ENCODE measurements at regions not wholly inside any gene's neighbourhood (a gene's known extent, or its start where the extent isn't known, plus 50 kb on each side); places are given as distances from the start of the nearest gene placed in this dataset.

- Mint-ChIP-seq H3K4me1 (peaks cover 32% of the 10 kb centered on the region), H3K36me3 (ENCODE audit: low read depth) (no peaks in the 10 kb centered on the region), H3K4me3 (peak overlapping the region in 1 of 3 experiments; percentile 41), H3K27me3 (ENCODE audit: low read depth) (no peaks in the 10 kb centered on the region), H3K9me3 (no peaks in the 10 kb centered on the region), H3K27ac (peak overlapping the region in 2 of 3 experiments; percentile 76 to 79)
- TF ChIP-seq CTCF (IDR thresholded peaks at IDR 0.05; ENCODE audit: unreplicated experiment in 3 of 3), result no peak
These were observed 113.1 kb upstream of the BLID start for GRCh38 chr11:122229078-122229477.

GRCh38 chr11:122226810-122227379 is 110.9 kb upstream of the BLID start:
- H3K4me1 Mint-ChIP-seq, result peaks cover 34% of the 10 kb centered on the region
- H3K36me3 Mint-ChIP-seq (ENCODE audit: low read depth), result no peaks in the 10 kb centered on the region
- no peaks in the 10 kb centered on the region for H3K27me3 Mint-ChIP-seq (ENCODE audit: low read depth)
- H3K9me3 Mint-ChIP-seq, result no peaks in the 10 kb centered on the region
- H3K27ac Mint-ChIP-seq, result peak overlapping the region in 1 of 3 experiments; percentile 27
- H3K4me3 Mint-ChIP-seq, result no peak overlapping the region
- TF ChIP-seq CTCF (IDR thresholded peaks at IDR 0.05; ENCODE audit: unreplicated experiment in 3 of 3), result no peak

DNA sequence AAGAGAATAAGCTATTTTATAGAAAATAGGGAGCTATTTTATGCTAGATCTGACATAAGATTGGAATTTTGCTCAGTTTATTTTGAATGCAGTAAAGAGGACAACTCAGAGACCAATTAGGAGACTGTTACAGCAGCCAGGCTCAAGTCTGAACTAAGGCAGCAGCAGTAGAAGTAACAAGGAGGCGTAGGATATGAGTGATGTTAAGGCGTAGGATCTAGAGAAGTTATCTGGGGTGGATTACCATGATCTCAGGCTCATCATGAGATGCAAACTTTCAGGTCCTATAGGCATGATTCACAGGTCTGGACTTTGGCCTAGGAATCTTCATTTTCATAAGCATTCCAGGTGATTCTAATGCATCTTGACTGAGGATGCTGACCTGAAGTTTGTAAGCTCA is 108.9 kb upstream of the BLID start:
- no peaks in the 10 kb centered on the region for H3K9me3 Mint-ChIP-seq
- no peak overlapping the region for H3K4me3 Mint-ChIP-seq
- H3K27ac Mint-ChIP-seq, result peak overlapping the region in 2 of 3 experiments; percentile 52 to 53
- no peak for TF ChIP-seq CTCF (IDR thresholded peaks at IDR 0.05; ENCODE audit: unreplicated experiment in 3 of 3)
- no peaks in the 10 kb centered on the region for H3K36me3 Mint-ChIP-seq (ENCODE audit: low read depth)
- no peaks in the 10 kb centered on the region for H3K27me3 Mint-ChIP-seq (ENCODE audit: low read depth)
- peaks cover 38% of the 10 kb centered on the region for H3K4me1 Mint-ChIP-seq

GRCh38 chr11:122220321-122220720 is 104.3 kb upstream of the BLID start:
- Mint-ChIP-seq H3K27ac (peak overlapping the region in 2 of 3 experiments; percentile 0 to 10), H3K27me3 (ENCODE audit: low read depth) (no peaks in the 10 kb centered on the region), H3K4me3 (no peak overlapping the region), H3K36me3 (ENCODE audit: low read depth) (no peaks in the 10 kb centered on the region), H3K9me3 (no peaks in the 10 kb centered on the region), H3K4me1 (peaks cover 33% of the 10 kb centered on the region)
- TF ChIP-seq CTCF (IDR thresholded peaks at IDR 0.05; ENCODE audit: unreplicated experiment in 3 of 3), result no peak

DNA sequence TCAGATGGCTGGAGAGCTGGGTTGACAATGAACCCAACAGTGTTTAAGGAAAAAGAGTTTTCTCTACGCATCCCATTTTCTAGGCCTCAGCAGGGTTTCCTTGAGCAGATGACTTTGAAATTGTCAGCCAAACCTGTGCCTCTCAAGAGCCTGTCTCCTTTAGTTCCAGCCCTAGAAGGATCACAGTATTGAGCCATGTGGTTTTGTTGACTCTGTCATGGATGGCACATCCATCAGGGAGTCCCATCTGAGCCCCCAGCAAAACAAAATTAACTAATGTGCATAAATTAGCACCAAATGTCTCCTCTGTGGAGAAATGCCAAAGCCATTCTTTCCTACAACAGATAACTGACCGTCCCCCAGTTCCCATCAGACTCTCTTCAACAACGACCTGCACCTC is 103.8 kb upstream of the BLID start:
- no peaks in the 10 kb centered on the region for H3K36me3 Mint-ChIP-seq (ENCODE audit: low read depth)
- no peaks in the 10 kb centered on the region for H3K9me3 Mint-ChIP-seq
- no peak overlapping the region for H3K4me3 Mint-ChIP-seq
- H3K27me3 Mint-ChIP-seq (ENCODE audit: low read depth), result no peaks in the 10 kb centered on the region
- TF ChIP-seq CTCF (IDR thresholded peaks at IDR 0.05; ENCODE audit: unreplicated experiment in 3 of 3), result no peak
- H3K27ac Mint-ChIP-seq, result peak overlapping the region in 1 of 3 experiments; percentile 0
- H3K4me1 Mint-ChIP-seq, result peaks cover 35% of the 10 kb centered on the region

Measured in nephron (organoid).